HG03571 (cell line): ENCODE measurements at regions not wholly inside any gene's neighbourhood (a gene's known extent, or its start where the extent isn't known, plus 50 kb on each side); places are given as distances from the start of the nearest gene placed in this dataset.

Experiments used
- ATAC-seq: cut with Tn5 transposase; IDR thresholded peaks from one replicate; pipeline ENCODE4 v1.9.1; 2021; ENCODE audit not compliant: unreplicated experiment

- no peak for ATAC-seq
Observed at GRCh38 chr1:181255270-181255929, 166.9 kb downstream of the IER5 start.

- peak; percentile 89 for ATAC-seq
Observed at GRCh38 chr1:181257117-181257516, 168.6 kb downstream of the IER5 start.

DNA sequence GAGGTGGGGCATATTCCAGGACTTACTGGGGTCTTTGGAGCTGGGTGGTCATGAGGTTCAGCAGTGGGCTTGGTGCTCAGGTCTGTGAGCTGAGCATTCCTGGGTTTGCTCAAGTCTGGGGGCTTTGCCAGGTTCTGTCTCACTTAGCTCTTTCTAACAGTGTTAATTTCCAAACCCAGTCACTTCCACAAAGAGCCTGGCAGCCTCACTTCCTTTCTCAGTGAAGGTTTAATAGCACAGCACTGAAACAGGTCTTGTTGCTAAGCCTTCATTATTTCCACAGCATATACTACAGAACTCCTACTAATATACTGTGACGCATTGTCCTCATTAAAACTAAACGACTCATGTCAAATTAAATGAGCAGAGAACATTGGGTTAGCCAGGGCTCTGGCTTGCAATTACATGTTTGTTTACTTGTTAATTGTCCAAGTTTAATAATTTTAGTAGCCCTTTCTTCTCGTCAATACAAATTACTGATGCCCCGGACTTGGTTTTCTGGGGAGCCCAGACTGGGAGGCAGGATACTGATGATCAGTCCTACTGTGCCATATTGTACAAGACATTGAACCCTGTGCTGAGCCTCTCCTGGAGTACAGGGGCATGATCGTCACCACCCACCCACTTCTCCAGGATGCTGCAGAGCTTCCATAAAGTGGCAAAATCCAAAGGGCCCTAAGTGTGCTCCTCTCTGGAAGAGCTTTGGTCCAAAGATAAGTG is 170.7 kb downstream of the IER5 start:
- no peak for ATAC-seq

DNA sequence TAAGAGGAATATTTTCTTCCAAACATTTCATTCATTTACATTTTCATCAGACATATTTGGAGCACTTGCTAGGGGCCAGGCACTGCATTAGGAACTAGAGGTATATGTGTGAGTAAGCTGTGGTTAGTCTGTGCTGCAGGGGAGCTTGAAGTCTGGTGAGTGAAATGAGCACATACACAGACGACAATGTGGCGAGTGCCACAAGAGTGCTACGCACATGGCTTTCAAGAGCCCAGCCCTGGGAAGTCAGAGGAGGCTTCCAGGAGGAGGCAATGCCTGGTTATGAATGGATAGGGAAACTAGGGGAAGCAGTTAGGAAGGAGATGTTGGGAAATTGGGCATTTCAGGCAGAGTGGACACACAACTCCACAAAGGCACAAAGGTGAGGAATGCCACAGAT is 171.8 kb downstream of the IER5 start:
- ATAC-seq = no peak

DNA sequence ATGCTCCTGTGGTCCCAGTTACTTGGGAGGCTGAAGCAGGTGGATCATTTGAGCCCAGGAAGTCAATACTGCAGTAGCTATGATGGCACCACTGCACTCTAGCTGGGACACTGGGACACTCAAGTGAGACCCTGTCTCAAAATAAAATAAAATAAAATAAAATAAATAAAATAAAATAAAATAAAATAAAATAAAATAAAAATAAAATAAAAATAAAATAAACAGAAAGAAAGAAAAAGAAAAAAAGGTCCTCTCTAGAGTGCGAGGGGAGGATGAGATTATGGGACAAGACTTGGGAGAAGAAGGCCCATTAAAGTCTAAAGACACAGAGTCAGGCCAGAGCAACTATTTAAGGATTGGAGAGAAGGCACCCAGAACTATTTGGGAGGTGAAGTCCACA is 172.5 kb downstream of the IER5 start:
- no peak for ATAC-seq

DNA sequence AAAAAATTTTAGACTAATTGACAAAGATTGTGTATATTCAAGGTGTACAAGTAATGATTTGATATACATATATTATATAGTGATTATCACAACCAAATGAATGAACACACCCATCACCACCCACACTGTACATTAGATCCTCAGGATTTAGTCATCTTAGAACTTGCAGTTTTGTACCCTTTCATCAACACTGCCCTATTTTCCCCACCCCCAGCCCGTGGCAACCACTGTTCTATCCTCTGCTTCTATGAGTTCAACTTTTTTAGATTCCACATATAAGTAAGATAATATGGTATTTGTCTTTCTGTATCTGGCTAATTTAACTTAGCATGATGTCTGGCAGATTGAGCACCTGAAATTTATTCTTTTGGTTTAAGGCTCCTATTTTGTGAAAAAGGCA is 173.6 kb downstream of the IER5 start:
- no peak for ATAC-seq

DNA sequence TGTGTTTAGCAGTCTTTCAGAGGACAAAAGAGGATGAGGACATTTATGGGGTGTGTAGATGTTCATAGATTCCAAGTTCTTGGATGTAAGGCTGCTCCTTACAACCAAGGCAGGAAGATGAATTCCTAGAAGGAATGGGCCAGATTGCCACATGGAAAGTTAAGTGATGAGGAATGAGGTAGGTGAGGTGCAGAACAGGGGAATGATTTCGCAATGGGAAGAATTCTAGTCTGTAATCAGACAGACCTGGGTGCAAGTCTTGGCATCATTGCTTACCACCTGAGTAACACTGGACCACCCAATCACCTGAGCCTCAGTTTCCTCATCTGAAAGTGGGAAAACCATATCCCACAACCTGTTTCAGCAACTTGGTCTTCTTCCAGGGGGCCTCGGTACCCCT is 174.9 kb downstream of the IER5 start:
- ATAC-seq = no peak

DNA sequence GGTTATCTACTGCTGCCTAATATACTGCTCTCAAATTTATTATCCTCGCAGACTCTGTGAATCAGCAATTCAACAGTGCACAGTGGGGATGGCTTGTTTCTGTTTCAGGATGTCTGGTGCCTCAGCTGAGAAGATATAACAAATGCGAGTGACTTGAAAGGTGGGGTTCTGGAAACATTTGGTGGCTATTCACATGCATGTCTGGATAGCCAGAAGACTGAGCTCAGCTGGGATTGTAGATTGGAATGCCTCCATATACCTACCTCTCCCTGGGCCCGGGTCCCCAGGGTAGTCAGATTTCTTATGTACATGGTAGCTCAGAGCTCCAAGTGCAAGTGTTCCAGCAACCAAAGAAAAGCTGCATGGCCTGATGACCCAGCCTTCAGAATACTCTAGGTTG is 176.3 kb downstream of the IER5 start:
- ATAC-seq = no peak

DNA sequence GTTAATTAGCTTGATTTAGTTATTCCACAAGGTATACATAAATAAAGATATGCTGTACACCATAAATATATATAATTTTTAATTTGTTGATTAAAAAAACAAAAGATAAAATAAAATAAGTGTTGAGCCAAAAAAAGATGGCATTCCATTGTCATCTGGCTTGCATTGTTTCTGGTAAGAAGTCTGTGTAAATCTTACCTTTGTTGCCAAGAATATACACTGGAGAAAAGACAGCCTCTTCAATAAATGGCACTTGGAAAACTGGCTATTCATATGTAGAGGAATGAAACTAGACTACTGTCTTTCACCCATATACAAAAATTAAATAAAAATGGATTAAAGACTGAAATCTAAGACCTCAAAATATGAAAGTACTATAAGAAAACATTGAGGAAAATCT is 196.5 kb downstream of the IER5 start:
- no peak for ATAC-seq

DNA sequence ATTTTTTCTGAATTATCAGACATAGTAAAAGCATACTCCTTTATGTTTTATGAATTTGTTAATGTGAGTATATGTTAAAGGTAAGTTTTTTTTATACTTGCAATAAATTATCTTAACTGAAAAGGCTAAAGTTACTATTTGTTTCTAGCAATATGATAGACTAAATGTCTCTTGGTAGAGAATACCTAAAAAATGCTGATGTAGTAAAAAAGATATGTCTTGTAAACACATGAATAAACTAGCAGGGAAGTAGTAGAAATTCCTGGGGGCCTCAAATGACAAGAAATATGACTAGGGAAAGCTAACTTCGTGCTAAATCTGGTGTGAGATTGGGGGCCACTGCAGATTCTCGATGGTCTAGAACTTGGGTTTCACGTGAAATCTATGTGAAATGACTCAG is 188.1 kb upstream of the CACNA1E start:
- ATAC-seq = no peak

DNA sequence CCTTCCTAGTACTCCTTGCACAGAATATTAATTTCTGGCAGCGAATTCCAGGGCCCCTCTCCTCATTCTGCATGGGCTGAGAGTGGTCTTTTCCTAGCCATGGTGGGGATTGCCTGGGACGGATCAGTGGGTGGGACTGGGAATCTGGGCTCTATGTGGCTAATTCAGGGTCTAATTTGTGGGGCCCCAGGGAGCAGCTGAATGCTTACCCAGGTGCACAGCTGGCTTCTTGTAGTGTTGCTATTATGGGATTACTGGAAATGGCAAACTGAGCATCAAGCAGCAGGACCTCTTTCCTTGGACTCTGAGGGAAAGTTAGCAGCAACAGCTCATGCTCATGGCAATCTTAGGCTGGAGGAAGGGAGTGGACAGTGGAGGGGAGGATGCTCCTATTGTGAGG is 187.1 kb upstream of the CACNA1E start:
- ATAC-seq = no peak

- ATAC-seq = no peak
Observed at GRCh38 chr1:181308098-181308497, 175.2 kb upstream of the CACNA1E start.

DNA sequence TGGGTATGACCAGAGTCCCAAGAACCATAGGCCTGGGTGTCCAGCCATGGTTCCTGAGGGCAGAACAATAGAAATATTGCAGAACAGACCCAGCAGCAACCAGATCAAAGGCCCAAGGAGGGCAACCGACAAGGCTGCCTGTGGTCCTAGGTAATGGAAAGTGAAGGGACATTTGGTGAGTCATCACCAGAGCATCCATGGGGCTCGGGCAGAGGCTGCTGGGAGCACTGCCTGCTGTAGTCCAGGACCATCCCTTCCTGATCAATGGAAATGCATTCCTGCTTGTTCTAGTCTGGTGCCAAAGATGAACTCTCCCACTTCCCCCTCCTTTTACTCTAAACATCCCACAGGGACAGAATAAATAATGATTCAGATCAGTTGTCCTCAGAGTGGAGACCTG is 172.8 kb upstream of the CACNA1E start:
- ATAC-seq = no peak

DNA sequence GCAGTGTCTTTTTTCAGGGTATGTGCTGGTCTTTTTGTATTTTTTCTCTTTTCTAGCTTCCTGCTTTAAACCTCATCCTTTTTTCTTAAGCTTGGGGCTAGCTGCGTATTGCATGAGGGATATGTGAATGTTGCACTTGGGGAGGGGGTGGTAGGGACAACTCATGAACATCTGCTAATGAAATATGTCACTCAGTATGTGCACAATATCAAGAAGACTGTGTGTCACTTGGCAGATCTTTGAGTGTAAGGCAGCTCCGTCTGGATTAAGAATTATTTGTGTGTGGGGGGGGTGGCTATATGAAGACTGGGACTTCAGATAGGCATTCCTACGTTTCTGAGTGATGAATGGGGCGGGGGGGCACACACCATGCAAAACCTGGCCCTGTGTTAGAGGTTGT is 170.4 kb upstream of the CACNA1E start:
- ATAC-seq = no peak

- no peak for ATAC-seq
Observed at GRCh38 chr1:181313466-181313865, 169.9 kb upstream of the CACNA1E start.

DNA sequence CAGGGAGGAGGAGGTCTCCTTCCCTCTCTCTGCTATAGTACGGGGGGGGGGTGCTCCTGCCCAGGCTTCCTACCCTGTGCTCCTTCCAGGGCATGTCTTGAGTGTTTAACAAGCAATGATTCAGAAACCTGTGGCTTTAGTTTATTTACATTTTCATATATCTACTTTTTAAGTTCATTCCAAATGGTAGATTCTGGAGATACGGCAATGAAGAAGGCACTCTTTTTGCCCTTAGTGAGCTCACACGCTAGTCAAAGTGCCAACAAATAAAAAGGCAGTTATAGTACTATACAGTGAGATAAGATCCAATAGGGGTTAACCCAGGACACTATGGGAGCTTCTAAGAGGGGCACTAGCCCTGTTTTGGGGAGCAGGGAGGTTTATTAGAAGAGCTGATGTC is 169.3 kb upstream of the CACNA1E start:
- no peak for ATAC-seq

GRCh38 chr1:181314959-181315358 is 168.4 kb upstream of the CACNA1E start:
- ATAC-seq = no peak

- ATAC-seq = no peak
Observed at GRCh38 chr1:181317261-181317930, 165.9 kb upstream of the CACNA1E start.

DNA sequence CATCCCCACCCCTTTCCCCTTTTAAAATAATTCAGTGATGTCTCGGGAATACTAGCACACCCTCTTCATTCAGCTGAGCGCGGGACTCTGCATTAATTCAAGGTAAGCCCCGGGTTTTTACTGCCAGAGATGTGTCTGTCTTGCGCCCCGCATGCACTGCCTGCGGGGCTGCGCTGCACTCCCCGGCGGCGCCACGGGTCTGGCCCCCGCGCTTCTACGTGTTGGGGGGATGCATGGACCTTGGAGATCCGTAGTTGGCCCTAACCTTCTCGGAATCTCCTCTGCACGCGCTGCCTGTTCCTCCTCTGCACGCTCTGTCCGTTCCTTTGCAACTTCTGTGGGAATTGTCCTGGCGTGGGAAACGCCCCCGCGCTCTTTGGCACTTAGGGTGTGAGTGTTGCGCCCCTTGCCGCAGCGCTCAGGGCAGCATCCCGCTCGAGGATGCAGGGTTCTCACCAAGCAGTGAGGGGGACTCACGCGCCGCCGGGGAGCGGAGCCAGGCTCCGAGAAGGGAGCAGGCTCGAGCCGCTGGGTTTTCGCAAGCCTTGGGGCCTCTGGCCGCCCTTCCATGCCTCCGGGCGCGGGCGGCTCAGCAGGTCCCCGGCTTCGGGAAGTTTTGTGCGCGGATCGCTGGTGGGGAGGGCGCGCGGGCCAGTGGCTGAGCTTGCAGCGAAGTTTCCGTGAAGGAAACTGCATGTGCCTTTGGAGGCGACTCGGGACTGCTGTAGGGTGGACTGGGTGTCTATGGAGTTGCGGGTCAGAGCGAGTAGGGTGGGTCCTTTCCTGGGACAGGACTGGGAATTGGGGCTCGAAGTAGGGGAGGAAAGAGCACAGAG is 165.1 kb upstream of the CACNA1E start:
- ATAC-seq = no peak

DNA sequence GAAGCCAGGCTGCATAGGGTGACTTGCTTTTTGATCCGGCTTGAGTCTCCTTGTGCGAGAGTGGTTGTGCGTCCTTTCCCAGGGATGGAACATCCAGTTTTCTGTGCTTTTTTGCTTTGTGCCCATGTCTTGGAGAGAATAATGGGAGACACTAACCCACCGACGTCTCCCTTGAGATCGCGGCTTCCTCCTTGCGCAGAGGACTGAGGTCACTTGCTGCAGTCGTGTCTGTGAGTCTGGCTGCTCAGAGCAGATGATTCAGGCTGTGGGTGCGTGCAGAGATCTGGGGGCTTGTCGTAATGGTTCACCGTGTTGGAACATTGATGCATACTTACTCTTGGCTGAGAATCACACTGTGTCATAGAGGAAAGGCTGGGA is 164.5 kb upstream of the CACNA1E start:
- no peak for ATAC-seq

DNA sequence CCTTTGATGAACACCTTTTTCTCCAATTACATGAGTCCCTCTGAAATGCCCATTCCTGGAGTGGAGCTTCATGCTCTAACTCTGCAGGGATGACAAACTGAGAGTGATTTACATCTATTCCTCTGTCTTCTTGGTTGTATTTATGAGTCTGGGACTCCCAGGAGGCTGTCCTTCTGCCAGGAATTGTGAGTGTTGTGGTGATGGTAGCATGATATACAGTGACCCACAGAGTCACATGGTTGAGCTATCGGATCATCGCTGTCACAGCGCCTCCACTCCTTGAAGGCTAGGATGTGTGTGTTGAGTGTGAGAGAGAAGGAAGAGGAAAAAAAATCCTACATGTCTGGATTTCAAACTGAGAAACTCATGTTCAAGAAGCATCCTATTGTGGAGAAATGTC is 163.4 kb upstream of the CACNA1E start:
- ATAC-seq = no peak
